Upper lobe of left lung (tissue), 4 donors: ENCODE measurements at regions not wholly inside any gene's neighbourhood (a gene's known extent, or its start where the extent isn't known, plus 50 kb on each side); places are given as distances from the start of the nearest gene placed in this dataset.

ENCODE experiments used
- EP300 ChIP-seq, 4 donors: sonication (generic); formaldehyde crosslinking; IDR thresholded peaks; one replicate each; pipeline ENCODE4 v1.5.1; 2017; ENCODE audit warnings: antibody characterized with exemption in 4 of 4, control low read depth in 2 of 4
- POLR2AphosphoS5 ChIP-seq, 2 donors: sonication (generic); formaldehyde crosslinking; IDR thresholded peaks; one replicate each; pipeline ENCODE4 v1.5.1; 2017; ENCODE audit warnings: antibody characterized with exemption in 2 of 2
- TF ChIP-seq, protein P1 (sequence below), 6 experiments: fragments of 450-650 bp in 4 of 6; fragments of 200-600 bp in 2 of 6; sonication (generic) in 2 of 6; IDR thresholded peaks; one replicate each; pipeline ENCODE4 v1.5.1; 2016 to 2019; ENCODE audit warnings: antibody characterized with exemption in 6 of 6

DNA sequence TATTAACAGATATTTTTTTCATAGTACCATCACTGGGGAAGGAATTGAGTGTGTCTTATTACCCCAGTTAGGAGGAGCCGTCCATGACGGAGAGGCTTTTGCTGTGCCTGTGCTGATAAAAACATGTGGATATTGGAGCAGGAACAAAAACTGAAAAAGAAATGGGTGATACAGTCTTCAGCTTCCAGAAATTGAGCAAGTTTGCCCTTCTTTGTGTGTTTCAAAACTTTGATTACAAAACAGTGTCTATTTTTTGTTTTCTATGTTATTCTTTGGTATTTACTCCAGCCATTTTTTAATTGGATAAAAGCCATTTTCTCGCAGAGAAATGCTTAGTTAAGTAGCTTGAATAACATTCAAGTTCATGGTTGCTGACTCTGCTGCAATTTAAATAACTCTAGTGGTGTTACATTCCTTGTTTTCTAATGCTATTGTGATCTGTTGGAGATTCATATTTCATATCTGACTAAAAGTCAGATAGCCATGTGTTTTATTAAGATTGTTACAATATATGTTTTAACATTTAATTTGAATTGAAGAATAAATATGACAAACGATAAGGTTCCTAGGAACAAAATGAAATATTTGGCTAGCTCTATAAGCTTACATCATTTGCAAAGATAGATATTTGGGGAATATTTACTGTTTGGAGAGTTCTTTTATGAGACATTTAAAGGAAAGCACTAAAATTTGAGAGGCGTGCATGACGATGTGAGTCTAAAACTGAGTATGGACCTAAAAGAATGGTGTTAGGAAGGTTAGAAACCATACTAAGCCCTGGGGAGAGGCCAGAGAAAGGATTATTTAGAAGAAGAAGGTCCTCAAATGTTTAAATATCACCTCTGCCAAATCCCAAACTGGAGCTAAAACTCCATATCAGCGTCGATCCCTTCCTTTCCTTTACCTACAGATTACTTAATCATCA is 747.3 kb upstream of the CELF2 start:
- TF ChIP-seq EP300 (IDR thresholded peaks at IDR 0.05) (no peak), POLR2AphosphoS5 (IDR thresholded peaks at IDR 0.05) (no peak)
- TF ChIP-seq, protein P1, sequence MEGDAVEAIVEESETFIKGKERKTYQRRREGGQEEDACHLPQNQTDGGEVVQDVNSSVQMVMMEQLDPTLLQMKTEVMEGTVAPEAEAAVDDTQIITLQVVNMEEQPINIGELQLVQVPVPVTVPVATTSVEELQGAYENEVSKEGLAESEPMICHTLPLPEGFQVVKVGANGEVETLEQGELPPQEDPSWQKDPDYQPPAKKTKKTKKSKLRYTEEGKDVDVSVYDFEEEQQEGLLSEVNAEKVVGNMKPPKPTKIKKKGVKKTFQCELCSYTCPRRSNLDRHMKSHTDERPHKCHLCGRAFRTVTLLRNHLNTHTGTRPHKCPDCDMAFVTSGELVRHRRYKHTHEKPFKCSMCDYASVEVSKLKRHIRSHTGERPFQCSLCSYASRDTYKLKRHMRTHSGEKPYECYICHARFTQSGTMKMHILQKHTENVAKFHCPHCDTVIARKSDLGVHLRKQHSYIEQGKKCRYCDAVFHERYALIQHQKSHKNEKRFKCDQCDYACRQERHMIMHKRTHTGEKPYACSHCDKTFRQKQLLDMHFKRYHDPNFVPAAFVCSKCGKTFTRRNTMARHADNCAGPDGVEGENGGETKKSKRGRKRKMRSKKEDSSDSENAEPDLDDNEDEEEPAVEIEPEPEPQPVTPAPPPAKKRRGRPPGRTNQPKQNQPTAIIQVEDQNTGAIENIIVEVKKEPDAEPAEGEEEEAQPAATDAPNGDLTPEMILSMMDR (IDR thresholded peaks at IDR 0.05) = no peak
